ENCODE measurements at regions not wholly inside any gene's neighbourhood (a gene's known extent, or its start where the extent isn't known, plus 50 kb on each side); places are given as distances from the start of the nearest gene placed in this dataset.

DNA sequence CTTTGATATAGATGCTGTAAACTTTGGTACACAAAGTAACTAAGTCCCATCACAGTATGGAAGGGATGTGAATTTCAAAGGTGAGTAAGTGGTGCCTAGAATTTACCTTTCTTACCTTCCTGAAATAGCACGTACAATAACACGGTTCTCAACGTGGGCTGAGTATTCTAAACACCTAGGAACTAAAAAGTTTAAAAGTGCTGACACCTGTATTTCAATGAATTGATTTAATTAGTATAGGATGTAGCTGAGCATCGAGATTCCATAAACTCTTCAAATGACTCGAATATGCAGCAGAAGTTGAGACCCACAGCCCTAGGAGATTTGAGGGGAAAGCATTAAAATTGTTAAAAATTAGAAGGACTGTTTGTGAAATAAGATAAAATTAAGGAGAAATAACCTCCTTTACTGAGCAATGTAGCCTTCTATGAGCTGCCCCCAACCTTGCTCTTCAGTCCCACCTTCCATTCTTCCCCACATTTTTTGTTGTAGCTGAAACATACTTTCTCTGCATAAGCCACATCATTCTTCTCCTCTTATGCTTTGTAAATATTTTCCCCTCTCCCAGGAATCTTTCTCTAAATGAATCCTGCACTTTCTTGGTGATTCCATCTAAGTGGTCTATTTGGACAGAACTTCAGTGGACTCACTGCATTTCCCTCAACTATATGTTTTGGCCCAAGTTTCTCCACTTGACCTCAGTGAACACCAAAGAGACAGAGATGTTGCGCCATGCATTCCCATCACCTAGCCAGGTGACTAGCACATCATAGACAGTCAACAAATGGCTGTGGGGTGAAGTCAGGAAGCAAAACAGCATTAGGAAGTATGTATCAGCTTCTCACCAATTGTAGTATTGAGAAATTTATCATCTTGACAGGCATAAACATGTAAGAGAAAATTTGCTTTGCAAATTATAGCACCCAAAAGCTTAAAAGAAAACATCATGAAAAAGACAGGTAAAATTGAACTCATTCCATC, 156.5 kb upstream of the TAS2R1 start:
- no peak for TF ChIP-seq GATA3 (IDR thresholded peaks at IDR 0.05; ENCODE audit: low read depth, low read length)
- no peak for TF ChIP-seq GATA2 (IDR thresholded peaks at IDR 0.05; ENCODE audit: low read depth, low read length)

DNA sequence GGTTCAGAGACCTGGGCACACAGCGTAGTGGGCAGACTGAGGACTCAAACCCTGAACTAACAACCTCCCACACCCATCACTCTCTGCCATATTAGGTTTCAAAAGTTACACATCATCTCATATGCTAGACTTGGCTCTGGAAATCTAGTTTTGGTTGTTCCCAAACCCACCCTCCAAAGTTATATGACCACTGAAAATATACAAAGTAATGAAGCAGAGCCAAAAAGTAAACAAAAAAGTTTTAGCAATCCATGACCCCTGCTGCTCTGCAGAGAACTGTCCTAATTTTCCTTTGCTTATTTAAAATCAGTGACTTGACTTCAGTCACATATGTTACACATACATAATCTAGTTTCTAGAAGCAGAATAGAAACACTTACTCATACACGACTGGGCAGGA, 155.6 kb upstream of the TAS2R1 start:
- TF ChIP-seq GATA2 (IDR thresholded peaks at IDR 0.05; ENCODE audit: low read depth, low read length) (no peak), GATA3 (IDR thresholded peaks at IDR 0.05; ENCODE audit: low read depth, low read length) (no peak)

GRCh38 chr5:9784231-9784630, 154.1 kb upstream of the TAS2R1 start:
- TF ChIP-seq GATA2 (IDR thresholded peaks at IDR 0.05; ENCODE audit: low read depth, low read length) (no peak), GATA3 (IDR thresholded peaks at IDR 0.05; ENCODE audit: low read depth, low read length) (no peak)

DNA sequence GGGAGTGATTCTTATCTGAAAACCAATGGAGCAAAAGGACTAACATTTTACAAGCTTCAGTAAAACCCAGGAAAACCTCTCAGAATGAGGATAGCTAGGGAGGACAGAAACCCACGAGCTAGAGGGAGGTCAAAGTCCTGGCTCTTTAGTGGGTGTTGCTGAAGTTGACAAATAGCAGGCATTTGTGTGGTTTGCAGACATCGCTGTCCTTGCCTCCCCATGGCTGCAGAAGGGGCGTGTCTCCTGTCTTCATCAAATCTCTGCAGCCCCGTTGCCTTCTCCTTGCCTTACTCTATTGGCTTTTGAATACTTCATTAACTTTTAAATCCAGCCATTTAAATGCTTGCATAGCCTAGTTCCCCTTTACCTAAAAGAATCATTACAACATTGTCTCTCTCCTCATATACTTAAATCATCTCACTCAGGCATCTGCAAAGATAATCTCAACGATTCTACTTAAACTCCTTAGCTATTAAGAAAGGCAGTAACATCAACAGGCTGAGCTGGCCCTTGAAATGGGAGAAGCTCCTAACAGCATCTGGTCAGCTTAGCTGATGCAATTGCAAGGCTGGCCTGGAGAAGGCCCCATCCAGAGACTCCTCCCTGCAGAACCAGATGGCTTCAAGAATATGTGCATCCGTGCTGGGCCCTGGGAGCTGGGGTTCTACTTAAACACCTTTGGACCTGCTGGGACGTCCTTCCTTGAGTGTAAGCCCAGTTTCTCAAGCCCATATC, 152.8 kb upstream of the TAS2R1 start:
- no peak for TF ChIP-seq GATA2 (IDR thresholded peaks at IDR 0.05; ENCODE audit: low read depth, low read length)

DNA sequence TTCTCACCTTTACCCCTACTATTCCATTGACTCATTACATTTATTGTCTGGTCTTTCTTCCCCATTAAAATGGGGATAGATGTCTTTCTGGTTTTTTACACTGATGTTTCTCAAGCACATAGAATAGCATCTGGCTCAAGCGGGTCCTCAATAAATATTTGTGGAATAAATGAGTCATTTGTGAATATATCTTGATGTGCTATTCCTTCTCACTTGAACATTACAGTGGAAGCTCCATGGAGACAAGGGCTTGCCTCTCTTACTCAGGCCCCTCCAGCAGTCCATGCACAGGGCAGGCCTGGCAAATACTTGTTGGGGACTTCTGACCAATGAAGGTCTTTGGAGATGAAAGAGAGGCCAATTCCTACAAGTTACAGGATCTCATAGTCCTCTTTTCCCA, 151.7 kb upstream of the TAS2R1 start:
- TF ChIP-seq GATA3 (IDR thresholded peaks at IDR 0.05; ENCODE audit: low read depth, low read length), result no peak
- no peak for TF ChIP-seq GATA2 (IDR thresholded peaks at IDR 0.05; ENCODE audit: low read depth, low read length)

GRCh38 chr5:9781275-9781674, 151.1 kb upstream of the TAS2R1 start:
- TF ChIP-seq GATA3 (IDR thresholded peaks at IDR 0.05; ENCODE audit: low read depth, low read length), result no peak
- TF ChIP-seq GATA2 (IDR thresholded peaks at IDR 0.05; ENCODE audit: low read depth, low read length), result no peak

DNA sequence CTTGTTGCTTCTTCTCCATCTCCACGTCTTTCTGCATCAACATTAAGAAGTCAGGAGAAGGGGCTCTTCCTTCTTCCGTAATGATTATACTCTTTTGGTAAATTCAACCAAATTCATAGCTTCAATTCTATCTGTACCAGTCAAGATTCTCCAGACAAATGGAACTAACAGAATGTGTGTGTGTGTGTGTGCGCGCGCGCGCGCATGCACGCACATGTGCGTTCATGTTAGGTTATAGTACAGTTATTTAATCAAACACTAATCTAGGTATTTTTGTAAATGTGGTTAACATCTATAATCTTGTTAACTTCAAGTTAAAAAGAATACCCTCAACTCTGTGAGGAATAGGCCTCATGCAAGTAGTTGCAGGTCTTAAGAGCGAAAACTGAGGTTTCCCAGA, 150.3 kb upstream of the TAS2R1 start:
- no peak for TF ChIP-seq GATA2 (IDR thresholded peaks at IDR 0.05; ENCODE audit: low read depth, low read length)
- no peak for TF ChIP-seq GATA3 (IDR thresholded peaks at IDR 0.05; ENCODE audit: low read depth, low read length)

DNA sequence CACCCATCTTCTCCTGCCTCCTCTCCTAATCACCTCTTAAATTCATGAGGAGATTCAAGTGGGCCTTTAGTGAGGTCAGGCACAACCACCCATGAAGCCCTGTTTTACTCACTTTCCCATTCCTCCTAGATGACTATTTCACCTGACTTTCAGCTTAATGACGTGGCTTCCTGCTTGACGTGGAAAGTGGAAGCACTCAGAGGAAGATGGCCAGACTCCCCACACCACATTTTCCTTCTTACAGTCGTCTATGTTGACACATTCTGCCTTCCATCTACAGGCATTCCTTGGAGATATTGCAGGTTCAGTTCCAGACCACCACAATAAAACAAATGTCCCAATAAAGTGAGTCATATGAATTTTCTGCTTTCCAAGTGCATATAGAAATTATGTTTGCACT, 146.4 kb upstream of the TAS2R1 start:
- no peak for TF ChIP-seq GATA2 (IDR thresholded peaks at IDR 0.05; ENCODE audit: low read depth, low read length)
- TF ChIP-seq GATA3 (IDR thresholded peaks at IDR 0.05; ENCODE audit: low read depth, low read length), result no peak

GRCh38 chr5:9775339-9775738, 145.2 kb upstream of the TAS2R1 start:
- TF ChIP-seq GATA2 (IDR thresholded peaks at IDR 0.05; ENCODE audit: low read depth, low read length) (no peak), GATA3 (IDR thresholded peaks at IDR 0.05; ENCODE audit: low read depth, low read length) (no peak)

DNA sequence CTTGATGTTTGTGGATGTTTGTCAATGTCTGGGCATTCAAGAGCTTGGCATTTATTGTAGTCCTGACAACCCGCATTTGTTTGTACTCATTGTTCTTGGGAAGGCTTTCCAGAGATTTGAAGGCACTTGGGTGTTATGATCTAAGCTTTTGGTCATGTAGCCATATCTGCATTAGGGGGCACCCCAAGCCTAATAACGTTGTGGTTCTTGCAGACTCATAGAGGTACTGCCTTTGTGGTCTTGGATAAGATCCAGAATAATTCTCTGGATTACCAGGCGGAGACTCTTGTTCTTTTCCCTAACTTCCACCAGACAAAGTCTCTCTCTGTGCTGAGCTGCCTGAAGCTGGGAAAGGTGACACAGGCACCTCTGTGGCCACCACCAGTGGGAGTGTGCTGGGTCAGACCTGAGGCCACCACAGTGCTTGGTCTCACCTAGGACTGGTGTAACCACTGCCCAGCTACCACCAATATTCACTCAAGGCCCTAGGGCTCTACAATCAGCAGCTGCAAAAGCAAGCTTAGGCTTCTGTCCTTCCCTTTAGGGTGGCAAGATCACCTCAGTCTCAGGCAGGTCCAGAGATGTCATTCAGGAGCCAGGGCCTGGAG, 144.4 kb upstream of the TAS2R1 start:
- no peak for TF ChIP-seq GATA2 (IDR thresholded peaks at IDR 0.05; ENCODE audit: low read depth, low read length)
- TF ChIP-seq GATA3 (IDR thresholded peaks at IDR 0.05; ENCODE audit: low read depth, low read length), result no peak

GRCh38 chr5:9771079-9771478, 140.9 kb upstream of the TAS2R1 start:
- no peak for TF ChIP-seq GATA3 (IDR thresholded peaks at IDR 0.05; ENCODE audit: low read depth, low read length)
- no peak for TF ChIP-seq GATA2 (IDR thresholded peaks at IDR 0.05; ENCODE audit: low read depth, low read length)

- TF ChIP-seq GATA2 (IDR thresholded peaks at IDR 0.05; ENCODE audit: low read depth, low read length) (no peak), GATA3 (IDR thresholded peaks at IDR 0.05; ENCODE audit: low read depth, low read length) (no peak)
Observed at GRCh38 chr5:9766581-9766980, 136.4 kb upstream of the TAS2R1 start.

DNA sequence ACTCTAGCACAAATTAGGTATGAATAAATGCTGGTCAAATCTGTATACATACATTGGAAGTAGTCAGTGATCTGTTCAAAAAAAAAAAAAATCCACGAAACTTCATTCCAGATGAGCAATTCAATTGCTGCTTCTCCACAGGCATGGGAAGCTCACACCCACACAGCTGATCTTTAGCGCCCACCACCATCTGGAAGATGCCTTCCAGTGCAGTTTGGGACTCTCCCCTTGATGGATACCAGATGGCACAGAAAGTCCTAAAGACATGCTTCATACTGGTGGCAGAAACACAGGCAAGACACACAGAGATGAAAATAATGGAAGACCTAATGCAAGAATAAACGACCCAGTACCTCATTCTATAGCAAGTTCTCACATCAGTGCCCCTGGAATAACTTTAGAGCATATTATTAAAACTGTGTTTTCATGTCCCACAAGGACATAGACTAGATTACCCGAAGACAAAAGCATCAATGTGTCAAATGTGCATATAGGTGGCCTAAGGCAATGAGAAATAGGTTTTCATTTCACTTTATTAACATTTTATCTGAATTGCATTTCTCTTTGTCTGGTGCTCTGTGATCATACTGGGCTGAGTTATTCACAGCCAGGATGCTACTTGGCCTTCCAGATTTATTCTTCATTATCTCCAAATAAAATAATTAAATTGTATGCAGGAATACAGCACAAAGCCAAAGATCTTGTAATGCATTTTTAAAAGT, 135.4 kb upstream of the TAS2R1 start:
- TF ChIP-seq GATA2 (IDR thresholded peaks at IDR 0.05; ENCODE audit: low read depth, low read length) (no peak), GATA3 (IDR thresholded peaks at IDR 0.05; ENCODE audit: low read depth, low read length) (no peak)

- TF ChIP-seq GATA3 (IDR thresholded peaks at IDR 0.05; ENCODE audit: low read depth, low read length) (no peak), GATA2 (IDR thresholded peaks at IDR 0.05; ENCODE audit: low read depth, low read length) (no peak)
Observed at GRCh38 chr5:9761706-9762105, 131.6 kb upstream of the TAS2R1 start.

Measured in SH-SY5Y (cell line).